Vagina (tissue), 2 donors: ENCODE measurements at regions not wholly inside any gene's neighbourhood (a gene's known extent, or its start where the extent isn't known, plus 50 kb on each side); places are given as distances from the start of the nearest gene placed in this dataset.

Experiments used
- DNase-seq, 2 donors: peaks; one replicate each; pipeline ENCODE4 v3.0.0-alpha.2; 2017; ENCODE audit errors: extremely low spot score in 2 of 2
- H3K27ac ChIP-seq: fragments of 200-600 bp; sonication (generic); one replicate; pipeline ENCODE4 v1.5.1; 2019
- H3K27me3 ChIP-seq: fragments of 200-600 bp; sonication (generic); one replicate; pipeline ENCODE4 v1.5.1; 2019
- H3K36me3 ChIP-seq, 2 donors: fragments of 200-600 bp; sonication (generic); one replicate each; pipeline ENCODE4 v1.5.1; 2017 to 2019
- H3K4me1 ChIP-seq: fragments of 200-600 bp; sonication (generic); one replicate; pipeline ENCODE4 v1.5.1; 2019
- H3K4me3 ChIP-seq, 2 donors: fragments of 200-600 bp; sonication (generic); 1 replicate in 1 of 2; 2 replicates in 1 of 2; pipeline ENCODE4 v1.5.1; 2016 to 2019
- H3K9me3 ChIP-seq: fragments of 200-600 bp; sonication (generic); one replicate; pipeline ENCODE4 v1.5.1; 2019
- CTCF ChIP-seq, 3 experiments: fragments of 450-650 bp in 2 of 3; fragments of 200-600 bp in 1 of 3; sonication (generic) in 1 of 3; IDR thresholded peaks; one replicate each; pipeline ENCODE4 v1.5.1; 2017 to 2019; ENCODE audit warnings: antibody characterized with exemption in 3 of 3, mild to moderate bottlenecking in 2 of 3, moderate library complexity in 2 of 3
- POLR2A ChIP-seq, 2 donors: fragments of 450-650 bp; IDR thresholded peaks; one replicate each; pipeline ENCODE4 v1.6.1; 2017; ENCODE audit warnings: antibody characterized with exemption in 2 of 2, mild to moderate bottlenecking in 2 of 2, moderate library complexity in 2 of 2
- POLR2AphosphoS5 ChIP-seq, 2 donors: sonication (generic); formaldehyde crosslinking; IDR thresholded peaks; one replicate each; pipeline ENCODE4 v1.9.0; 2017; ENCODE audit warnings: antibody characterized with exemption in 2 of 2, mild to moderate bottlenecking in 2 of 2, low read depth in 1 of 2; ENCODE audit not compliant: insufficient read depth in 1 of 2
- intact Hi-C: fragments of 100-400 bp; cut with DNase I; formaldehyde crosslinking; loops from one replicate; pipeline ENCODE4 v1.15.1; 2023

GRCh38 chr9:29214690-29215253 is 1641.5 kb upstream of the C9orf72 start:
- Histone ChIP-seq H3K27me3 (no peaks in the 10 kb centered on the region), H3K36me3 (no peaks in the 10 kb centered on the region), H3K9me3 (no peaks in the 10 kb centered on the region), H3K4me3 (peak overlapping the region in 1 of 2 donors; percentile 13), H3K4me1 (peaks cover 16% of the 10 kb centered on the region), H3K27ac (no peak overlapping the region)
- intact Hi-C loops, result no loop called here
- DNase-seq, result no peak
- TF ChIP-seq CTCF (IDR thresholded peaks at IDR 0.05) (no peak), POLR2A (IDR thresholded peaks at IDR 0.05) (no peak), POLR2AphosphoS5 (IDR thresholded peaks at IDR 0.05; ENCODE audit: insufficient read depth in 1 of 2, low read depth in 1 of 2) (no peak)

GRCh38 chr9:29217966-29218365 is 1644.7 kb upstream of the C9orf72 start:
- no peaks in the 10 kb centered on the region for H3K36me3 ChIP-seq
- H3K27me3 ChIP-seq, result no peaks in the 10 kb centered on the region
- H3K27ac ChIP-seq, result no peak overlapping the region
- H3K4me1 ChIP-seq, result peaks cover 9% of the 10 kb centered on the region
- no peak for TF ChIP-seq POLR2A (IDR thresholded peaks at IDR 0.05)
- no peak for TF ChIP-seq POLR2AphosphoS5 (IDR thresholded peaks at IDR 0.05; ENCODE audit: insufficient read depth in 1 of 2, low read depth in 1 of 2)
- no peak for TF ChIP-seq CTCF (IDR thresholded peaks at IDR 0.05)
- no peak overlapping the region for H3K4me3 ChIP-seq
- intact Hi-C loops, result no loop called here
- H3K9me3 ChIP-seq, result no peaks in the 10 kb centered on the region
- no peak for DNase-seq

- intact Hi-C loops, result no loop called here
- H3K9me3 ChIP-seq, result no peaks in the 10 kb centered on the region
- H3K36me3 ChIP-seq, result no peaks in the 10 kb centered on the region
- no peaks in the 10 kb centered on the region for H3K27me3 ChIP-seq
- no peaks in the 10 kb centered on the region for H3K4me1 ChIP-seq
- no peak overlapping the region for H3K27ac ChIP-seq
- TF ChIP-seq POLR2A (IDR thresholded peaks at IDR 0.05), result no peak
- no peak for TF ChIP-seq POLR2AphosphoS5 (IDR thresholded peaks at IDR 0.05; ENCODE audit: insufficient read depth in 1 of 2, low read depth in 1 of 2)
- no peak for TF ChIP-seq CTCF (IDR thresholded peaks at IDR 0.05)
- no peak for DNase-seq
- no peak overlapping the region for H3K4me3 ChIP-seq
Measured at GRCh38 chr9:29220596-29221251, 1647.4 kb upstream of the C9orf72 start.

GRCh38 chr9:29228558-29228957 is 1655.3 kb upstream of the C9orf72 start:
- Histone ChIP-seq H3K27me3 (no peaks in the 10 kb centered on the region), H3K4me1 (no peaks in the 10 kb centered on the region), H3K9me3 (no peaks in the 10 kb centered on the region), H3K4me3 (no peak overlapping the region), H3K27ac (no peak overlapping the region), H3K36me3 (no peaks in the 10 kb centered on the region)
- TF ChIP-seq POLR2AphosphoS5 (IDR thresholded peaks at IDR 0.05; ENCODE audit: insufficient read depth in 1 of 2, low read depth in 1 of 2), result no peak
- intact Hi-C loops, result no loop called here
- no peak for DNase-seq

GRCh38 chr9:29230931-29231330 is 1657.7 kb upstream of the C9orf72 start:
- DNase-seq, result no peak
- H3K27me3 ChIP-seq, result no peaks in the 10 kb centered on the region
- H3K4me1 ChIP-seq, result no peaks in the 10 kb centered on the region
- H3K4me3 ChIP-seq, result no peak overlapping the region
- TF ChIP-seq POLR2AphosphoS5 (IDR thresholded peaks at IDR 0.05; ENCODE audit: insufficient read depth in 1 of 2, low read depth in 1 of 2) (no peak), CTCF (IDR thresholded peaks at IDR 0.05) (no peak), POLR2A (IDR thresholded peaks at IDR 0.05) (no peak)
- H3K9me3 ChIP-seq, result no peaks in the 10 kb centered on the region
- H3K27ac ChIP-seq, result no peak overlapping the region
- H3K36me3 ChIP-seq, result no peaks in the 10 kb centered on the region
- intact Hi-C loops, result no loop called here
